ENCODE measurements at regions not wholly inside any gene's neighbourhood (a gene's known extent, or its start where the extent isn't known, plus 50 kb on each side); places are given as distances from the start of the nearest gene placed in this dataset.

DNA sequence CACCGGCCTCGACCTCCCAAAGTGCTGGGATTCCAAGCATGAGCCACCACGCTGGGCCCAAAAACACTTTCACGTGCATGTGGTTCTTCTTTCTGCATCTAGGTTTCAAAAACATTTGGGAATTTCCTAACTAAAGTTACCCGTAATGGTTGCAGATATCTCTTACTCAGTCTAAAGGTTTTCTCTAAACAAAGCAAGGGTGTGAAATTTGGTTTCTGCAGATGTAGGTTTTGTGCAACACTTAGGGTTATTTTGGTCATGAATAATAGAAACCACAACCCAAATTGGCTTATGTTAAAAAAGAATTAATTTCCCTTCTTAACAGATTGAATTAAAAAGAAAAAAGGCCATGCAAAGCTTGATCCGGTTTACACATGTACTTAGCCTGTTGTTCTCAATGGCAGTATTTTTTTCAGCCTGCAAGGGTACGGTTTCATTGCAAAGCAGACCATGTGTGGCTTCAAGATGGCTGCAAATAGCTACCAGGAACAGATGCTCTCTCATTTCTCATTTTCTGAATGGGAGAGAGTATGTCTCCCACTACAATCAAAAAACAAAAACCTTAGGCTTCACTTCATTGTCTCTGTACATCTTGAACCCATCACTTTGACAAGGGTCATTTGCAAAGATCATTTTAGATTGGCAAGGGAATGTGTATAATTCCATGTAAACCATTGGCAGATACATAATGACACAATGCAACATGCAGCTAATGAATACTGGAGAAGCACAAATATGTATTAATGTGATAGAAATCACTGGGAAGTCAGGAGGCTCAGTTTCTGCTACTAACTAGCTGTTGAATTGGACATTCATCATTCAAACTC, 491.2 kb upstream of the FLRT2 start:
- no peak for TF ChIP-seq JUND (IDR thresholded peaks at IDR 0.05; ENCODE audit: low read depth)
- DNase-seq (ENCODE audit: low read depth in 1 of 2, low spot score in 1 of 2): no peak
- in situ Hi-C loops (cut with HindIII; ENCODE audit: low pct_unique_long_range_greater_than_20kb, low sequenced_read_pairs): no loop called here

DNA sequence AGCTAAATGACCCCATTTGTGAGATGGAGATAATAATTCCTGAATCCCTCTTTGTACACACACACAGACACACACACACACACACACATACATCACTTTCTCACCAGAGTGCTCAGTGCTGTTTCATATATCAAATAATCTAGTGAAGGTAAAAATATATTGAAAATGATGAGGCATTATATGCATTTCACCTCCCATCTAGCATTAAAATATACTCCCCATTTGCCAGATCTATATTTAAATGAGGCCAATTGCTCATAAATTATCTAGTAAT, 490.7 kb upstream of the FLRT2 start:
- TF ChIP-seq JUND (IDR thresholded peaks at IDR 0.05; ENCODE audit: low read depth): no peak
- in situ Hi-C loops (cut with HindIII; ENCODE audit: low pct_unique_long_range_greater_than_20kb, low sequenced_read_pairs): no loop called here
- no peak for DNase-seq (ENCODE audit: low read depth in 1 of 2, low spot score in 1 of 2)

DNA sequence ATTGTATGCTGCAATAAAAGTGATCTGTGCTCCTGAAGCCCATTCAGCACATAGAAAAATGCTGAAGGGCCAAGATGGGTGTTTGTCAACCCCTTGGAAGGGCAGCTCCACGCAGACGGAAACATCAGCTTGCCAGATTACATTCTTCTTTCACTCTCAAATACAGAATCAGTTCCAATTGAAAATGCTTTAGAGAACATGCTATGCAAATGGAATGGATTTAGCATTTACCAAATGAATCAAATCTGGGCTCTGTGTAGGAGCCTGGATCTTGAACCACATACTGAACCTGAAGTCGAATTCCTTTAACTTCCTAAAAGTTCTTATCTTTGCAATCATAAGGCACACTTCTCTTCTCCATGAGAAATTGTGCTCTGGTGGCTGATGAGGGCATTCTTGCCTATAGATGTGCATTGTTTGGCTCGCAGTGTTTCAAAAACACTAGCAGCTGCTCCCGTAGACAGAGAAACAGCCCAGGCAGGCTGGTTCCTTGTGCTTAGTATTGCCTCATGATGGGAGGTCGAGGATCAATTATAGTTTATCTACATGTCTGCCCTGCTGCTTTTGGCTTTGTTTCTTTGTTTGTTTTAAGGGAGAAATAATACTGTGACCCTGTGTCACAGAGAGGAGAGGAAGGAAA, 489.8 kb upstream of the FLRT2 start:
- in situ Hi-C loops (cut with HindIII; ENCODE audit: low pct_unique_long_range_greater_than_20kb, low sequenced_read_pairs): no loop called here
- TF ChIP-seq JUND (IDR thresholded peaks at IDR 0.05; ENCODE audit: low read depth): no peak
- no peak for DNase-seq (ENCODE audit: low read depth in 1 of 2, low spot score in 1 of 2)

DNA sequence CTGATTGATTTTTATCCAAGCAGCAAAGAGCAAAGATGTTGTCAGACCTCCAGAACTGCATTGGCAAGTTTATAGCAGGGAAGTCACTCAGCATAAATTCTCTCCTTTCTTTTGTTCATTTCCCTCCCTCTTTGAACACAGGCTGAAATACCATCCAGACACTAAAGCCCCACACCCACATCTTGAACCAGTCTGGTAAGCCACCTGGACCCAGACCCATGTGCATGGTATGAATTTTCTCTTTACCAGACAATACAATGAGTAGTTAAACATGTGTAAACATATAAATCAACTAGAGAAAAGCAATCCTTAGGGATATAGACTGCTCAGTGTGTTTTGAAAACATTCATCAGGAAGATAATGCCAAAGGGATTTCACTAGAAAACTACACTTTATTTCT, 488.3 kb upstream of the FLRT2 start:
- in situ Hi-C loops (cut with HindIII; ENCODE audit: low pct_unique_long_range_greater_than_20kb, low sequenced_read_pairs): no loop called here
- no peak for TF ChIP-seq JUND (IDR thresholded peaks at IDR 0.05; ENCODE audit: low read depth)
- DNase-seq (ENCODE audit: low read depth in 1 of 2, low spot score in 1 of 2): peak in 1 of 2 experiments; percentile 19

DNA sequence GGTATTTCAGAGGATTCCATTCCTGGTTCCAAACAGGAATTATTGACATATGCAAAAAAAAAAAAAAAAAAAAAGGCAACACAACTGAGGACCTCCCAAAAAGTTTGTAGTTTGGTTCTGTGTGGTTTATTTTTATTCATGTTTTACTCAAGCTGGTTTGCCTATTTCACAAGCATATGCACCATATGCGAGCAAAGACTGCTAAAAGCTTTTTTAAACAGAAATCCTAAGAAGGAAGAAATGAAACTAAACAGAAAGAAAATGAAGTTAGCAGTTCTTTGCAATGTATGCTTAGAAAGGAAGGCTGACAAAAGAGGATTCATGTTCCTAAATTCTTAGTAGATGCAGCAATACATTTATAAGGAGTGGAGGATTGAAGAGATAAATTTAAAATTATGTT, 487.6 kb upstream of the FLRT2 start:
- no peak for DNase-seq (ENCODE audit: low read depth in 1 of 2, low spot score in 1 of 2)
- no peak for TF ChIP-seq JUND (IDR thresholded peaks at IDR 0.05; ENCODE audit: low read depth)
- in situ Hi-C loops (cut with HindIII; ENCODE audit: low pct_unique_long_range_greater_than_20kb, low sequenced_read_pairs): no loop called here

DNA sequence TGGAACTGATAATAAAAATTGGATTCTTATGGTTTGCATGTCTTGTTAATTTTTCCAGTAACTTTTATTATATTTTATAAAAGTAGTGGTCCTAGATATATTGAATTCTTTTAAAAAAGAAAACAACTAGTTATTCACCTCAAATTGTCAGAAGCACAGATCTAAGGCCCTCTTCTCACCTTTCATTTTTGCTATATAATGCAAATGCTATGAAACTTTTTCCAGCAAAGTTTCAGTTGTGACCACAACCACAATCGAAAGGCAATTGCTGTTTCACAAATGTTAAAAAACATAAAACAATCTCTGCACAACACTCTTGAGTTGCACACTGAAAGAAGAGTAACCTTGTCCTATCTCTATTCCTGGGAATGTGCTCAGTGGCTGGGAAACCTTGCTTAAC, 479.8 kb upstream of the FLRT2 start:
- in situ Hi-C loops (cut with HindIII; ENCODE audit: low pct_unique_long_range_greater_than_20kb, low sequenced_read_pairs): no loop called here
- no peak for DNase-seq (ENCODE audit: low read depth in 1 of 2, low spot score in 1 of 2)
- TF ChIP-seq JUND (IDR thresholded peaks at IDR 0.05; ENCODE audit: low read depth): no peak

DNA sequence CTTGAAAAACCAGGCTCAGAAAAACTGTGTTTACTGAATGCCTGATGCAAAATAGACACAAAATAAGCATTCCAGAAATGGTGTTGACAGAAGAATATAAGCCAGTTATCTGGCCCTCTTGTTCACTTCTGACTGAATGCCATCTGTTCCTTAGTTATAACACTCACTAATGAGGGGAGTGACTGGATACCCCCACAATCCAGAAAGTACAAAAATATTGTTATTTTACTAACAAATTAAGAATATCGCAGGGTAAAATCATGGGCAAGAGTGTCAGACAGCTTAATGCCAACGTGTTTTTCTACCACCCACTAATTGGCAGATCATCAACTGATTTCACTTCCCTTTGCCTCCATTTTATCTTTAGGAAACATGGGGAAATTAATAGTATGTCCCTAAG, 477.3 kb upstream of the FLRT2 start:
- no peak for DNase-seq (ENCODE audit: low read depth in 1 of 2, low spot score in 1 of 2)
- in situ Hi-C loops (cut with HindIII; ENCODE audit: low pct_unique_long_range_greater_than_20kb, low sequenced_read_pairs): no loop called here
- TF ChIP-seq JUND (IDR thresholded peaks at IDR 0.05; ENCODE audit: low read depth): no peak

DNA sequence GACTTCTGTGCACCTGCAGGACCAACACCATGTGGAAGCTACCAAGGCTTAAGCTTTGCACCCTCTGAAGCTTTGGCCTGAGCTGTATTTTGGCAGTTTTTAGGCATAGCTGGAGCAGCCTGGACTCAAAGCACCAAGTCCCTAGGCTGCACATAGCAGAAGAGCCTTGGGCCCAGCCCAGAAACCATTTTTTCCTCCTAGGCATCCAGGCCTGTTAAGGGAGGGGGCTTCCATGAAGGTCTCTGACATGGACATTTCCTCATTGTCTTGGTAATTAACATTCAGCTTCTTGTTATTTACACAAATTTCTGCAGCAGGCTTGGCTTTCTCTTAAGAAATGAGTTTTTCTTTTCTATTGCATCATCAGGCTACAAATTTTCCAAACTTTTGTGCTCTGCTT, 475.8 kb upstream of the FLRT2 start:
- no peak for TF ChIP-seq JUND (IDR thresholded peaks at IDR 0.05; ENCODE audit: low read depth)
- in situ Hi-C loops (cut with HindIII; ENCODE audit: low pct_unique_long_range_greater_than_20kb, low sequenced_read_pairs): no loop called here
- no peak for DNase-seq (ENCODE audit: low read depth in 1 of 2, low spot score in 1 of 2)

DNA sequence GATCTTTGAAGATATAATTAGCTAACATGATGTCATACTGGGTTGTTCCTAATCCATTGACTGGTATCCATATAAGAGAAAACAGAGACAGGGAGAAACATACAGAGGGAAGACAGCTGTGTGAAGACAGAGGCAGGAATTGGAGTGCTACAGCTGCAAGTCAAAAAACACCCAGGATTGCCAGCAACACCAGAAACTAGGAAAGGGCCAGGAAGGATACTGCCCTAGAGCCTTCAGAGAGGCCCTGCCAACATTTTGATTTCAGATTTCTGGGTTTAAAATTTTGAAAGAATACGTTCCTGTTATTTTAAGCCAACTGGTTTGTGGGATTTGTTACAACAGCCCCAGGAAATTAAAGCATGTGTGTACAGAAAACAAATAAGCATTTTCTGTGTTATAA, 473.7 kb upstream of the FLRT2 start:
- no peak for TF ChIP-seq JUND (IDR thresholded peaks at IDR 0.05; ENCODE audit: low read depth)
- in situ Hi-C loops (cut with HindIII; ENCODE audit: low pct_unique_long_range_greater_than_20kb, low sequenced_read_pairs): no loop called here
- DNase-seq (ENCODE audit: low read depth in 1 of 2, low spot score in 1 of 2): no peak

DNA sequence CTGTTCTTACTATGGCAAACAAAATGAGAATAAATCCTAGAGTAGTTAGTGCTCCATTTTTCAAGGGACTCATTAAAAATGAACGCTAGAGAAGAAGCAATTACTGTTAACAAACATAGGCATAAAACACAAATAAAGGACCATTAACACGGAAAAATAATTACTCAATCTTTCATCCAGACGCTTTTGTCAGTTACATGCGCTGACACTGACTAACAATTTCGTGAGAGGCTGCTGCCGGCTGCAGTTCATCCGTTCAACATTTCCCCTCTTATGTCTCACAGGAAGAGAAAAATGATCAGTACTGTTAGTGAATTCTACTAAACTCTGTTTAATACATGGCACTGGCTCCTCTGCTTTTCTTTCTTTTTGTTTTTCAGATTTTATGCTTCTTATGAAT, 472.7 kb upstream of the FLRT2 start:
- no peak for TF ChIP-seq JUND (IDR thresholded peaks at IDR 0.05; ENCODE audit: low read depth)
- no peak for DNase-seq (ENCODE audit: low read depth in 1 of 2, low spot score in 1 of 2)
- in situ Hi-C loops (cut with HindIII; ENCODE audit: low pct_unique_long_range_greater_than_20kb, low sequenced_read_pairs): no loop called here

DNA sequence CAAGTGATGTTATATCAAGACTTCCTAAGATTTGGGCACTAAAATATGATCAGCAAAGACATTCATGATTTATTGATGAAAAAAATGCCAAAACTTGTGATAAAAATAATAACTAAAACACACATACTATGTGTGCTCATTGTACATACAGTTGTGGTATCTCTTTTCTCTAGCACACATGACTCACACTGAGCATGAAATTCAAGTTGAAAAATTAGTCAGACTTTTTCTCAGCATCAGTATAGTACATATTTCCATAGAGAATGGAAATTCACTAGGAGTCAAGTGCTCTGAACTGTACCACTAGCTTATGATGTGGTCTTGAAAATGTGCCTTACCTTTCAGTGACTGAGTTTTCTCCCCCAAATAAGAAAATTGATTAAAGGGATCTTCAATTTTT, 471.8 kb upstream of the FLRT2 start:
- DNase-seq (ENCODE audit: low read depth in 1 of 2, low spot score in 1 of 2): no peak
- TF ChIP-seq JUND (IDR thresholded peaks at IDR 0.05; ENCODE audit: low read depth): no peak
- in situ Hi-C loops (cut with HindIII; ENCODE audit: low pct_unique_long_range_greater_than_20kb, low sequenced_read_pairs): no loop called here

DNA sequence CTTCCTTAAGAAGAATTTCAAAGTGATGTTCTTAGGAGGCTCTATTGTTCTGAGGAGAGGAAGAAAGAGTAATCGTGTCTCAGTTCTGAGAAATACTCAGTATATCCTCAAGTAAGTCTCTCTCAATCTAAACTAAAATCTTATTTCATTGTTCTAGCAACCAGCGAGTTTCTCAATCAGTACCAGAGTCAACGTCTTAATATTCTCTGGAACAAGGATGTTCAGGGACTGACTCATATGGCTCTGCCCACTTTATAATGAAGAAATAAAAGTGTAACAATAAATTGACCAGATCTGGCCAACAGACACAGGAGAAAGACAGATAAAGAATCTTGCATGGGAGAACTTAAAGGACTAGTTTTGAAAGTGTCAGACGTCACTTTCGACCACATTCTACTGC, 469.8 kb upstream of the FLRT2 start:
- in situ Hi-C loops (cut with HindIII; ENCODE audit: low pct_unique_long_range_greater_than_20kb, low sequenced_read_pairs): no loop called here
- no peak for TF ChIP-seq JUND (IDR thresholded peaks at IDR 0.05; ENCODE audit: low read depth)
- DNase-seq (ENCODE audit: low read depth in 1 of 2, low spot score in 1 of 2): no peak

DNA sequence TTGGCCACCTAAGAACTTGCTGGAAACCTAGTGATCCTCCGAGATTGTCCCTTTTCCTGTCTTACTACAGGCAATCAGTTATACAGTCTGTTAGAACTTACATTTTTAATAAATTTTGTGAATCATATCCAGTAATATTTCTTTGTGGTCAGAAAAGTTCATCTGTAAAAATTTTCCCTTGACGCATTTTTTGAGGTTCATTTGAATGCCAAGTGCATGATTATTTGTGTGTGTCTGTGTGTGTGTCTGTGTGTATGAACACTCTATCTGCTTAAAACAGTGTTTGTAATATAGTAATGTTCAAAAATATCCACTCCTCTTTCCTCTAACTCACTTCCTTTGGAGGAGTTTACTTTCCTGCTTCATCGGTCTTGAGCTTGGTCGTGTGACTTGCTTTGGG, 468.7 kb upstream of the FLRT2 start:
- in situ Hi-C loops (cut with HindIII; ENCODE audit: low pct_unique_long_range_greater_than_20kb, low sequenced_read_pairs): no loop called here
- TF ChIP-seq JUND (IDR thresholded peaks at IDR 0.05; ENCODE audit: low read depth): no peak
- no peak for DNase-seq (ENCODE audit: low read depth in 1 of 2, low spot score in 1 of 2)

DNA sequence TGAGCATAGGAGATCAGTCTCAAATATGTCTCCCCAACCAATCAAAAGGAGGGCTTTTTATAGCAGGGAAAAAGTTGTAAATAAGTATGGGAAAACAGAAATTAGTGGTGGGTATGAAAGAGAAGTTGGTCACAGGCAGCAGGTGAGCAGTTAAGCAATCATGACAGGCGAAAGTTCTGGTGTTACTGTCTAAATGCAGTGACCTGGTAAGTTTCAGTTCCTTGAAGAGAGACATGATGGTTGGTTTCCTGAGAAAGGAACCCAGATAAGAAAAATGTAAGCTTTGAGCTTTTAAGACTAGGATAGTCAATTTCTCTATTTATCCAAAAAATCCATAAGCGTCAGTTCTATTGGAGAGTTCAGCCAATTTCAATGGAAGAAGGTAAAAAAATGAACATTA, 466.2 kb upstream of the FLRT2 start:
- in situ Hi-C loops (cut with HindIII; ENCODE audit: low pct_unique_long_range_greater_than_20kb, low sequenced_read_pairs): no loop called here
- DNase-seq (ENCODE audit: low read depth in 1 of 2, low spot score in 1 of 2): no peak
- TF ChIP-seq JUND (IDR thresholded peaks at IDR 0.05; ENCODE audit: low read depth): no peak

Data from T47D (cell line).